ENCODE measurements at regions not wholly inside any gene's neighbourhood (a gene's known extent, or its start where the extent isn't known, plus 50 kb on each side); places are given as distances from the start of the nearest gene placed in this dataset.
A peak's percentile ranks its signal among the peaks of the same experiment; 100 is the strongest.

DNA sequence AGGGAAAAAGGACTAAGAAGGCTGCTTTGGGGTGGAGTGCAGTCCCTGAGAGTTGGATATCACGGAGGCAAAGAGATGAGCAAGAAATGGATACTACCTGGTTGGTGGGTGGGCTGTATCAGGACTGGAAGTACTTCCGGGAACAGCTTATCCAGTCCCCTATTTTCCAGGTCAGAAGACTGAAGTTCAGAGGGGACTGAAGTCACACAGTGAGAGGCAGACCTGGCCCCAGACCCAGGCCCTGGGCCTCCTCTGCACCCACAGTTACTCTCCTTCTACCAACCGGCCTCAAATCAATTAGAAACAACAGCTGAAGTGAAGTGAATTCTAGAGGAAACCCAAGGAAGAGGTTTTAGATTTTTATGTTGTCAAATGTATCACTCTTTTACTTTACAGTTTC is 93.6 kb upstream of the ALDH1B1 start:
- TF ChIP-seq, protein P1, sequence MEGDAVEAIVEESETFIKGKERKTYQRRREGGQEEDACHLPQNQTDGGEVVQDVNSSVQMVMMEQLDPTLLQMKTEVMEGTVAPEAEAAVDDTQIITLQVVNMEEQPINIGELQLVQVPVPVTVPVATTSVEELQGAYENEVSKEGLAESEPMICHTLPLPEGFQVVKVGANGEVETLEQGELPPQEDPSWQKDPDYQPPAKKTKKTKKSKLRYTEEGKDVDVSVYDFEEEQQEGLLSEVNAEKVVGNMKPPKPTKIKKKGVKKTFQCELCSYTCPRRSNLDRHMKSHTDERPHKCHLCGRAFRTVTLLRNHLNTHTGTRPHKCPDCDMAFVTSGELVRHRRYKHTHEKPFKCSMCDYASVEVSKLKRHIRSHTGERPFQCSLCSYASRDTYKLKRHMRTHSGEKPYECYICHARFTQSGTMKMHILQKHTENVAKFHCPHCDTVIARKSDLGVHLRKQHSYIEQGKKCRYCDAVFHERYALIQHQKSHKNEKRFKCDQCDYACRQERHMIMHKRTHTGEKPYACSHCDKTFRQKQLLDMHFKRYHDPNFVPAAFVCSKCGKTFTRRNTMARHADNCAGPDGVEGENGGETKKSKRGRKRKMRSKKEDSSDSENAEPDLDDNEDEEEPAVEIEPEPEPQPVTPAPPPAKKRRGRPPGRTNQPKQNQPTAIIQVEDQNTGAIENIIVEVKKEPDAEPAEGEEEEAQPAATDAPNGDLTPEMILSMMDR (IDR thresholded peaks at IDR 0.05; ENCODE audit: poor library complexity): no peak
- TF ChIP-seq EZH2phosphoT487 (IDR thresholded peaks at IDR 0.05; ENCODE audit: low read depth, severe bottlenecking, unreplicated experiment) (no peak), EZH2 (IDR thresholded peaks at IDR 0.05; ENCODE audit: borderline replicate concordance) (no peak)
- Histone ChIP-seq H3K9me3 (ENCODE audit: low read depth) (no peaks in the 10 kb centered on the region), H3K27me3 (no peaks in the 10 kb centered on the region), H3K4me1 (ENCODE audit: insufficient read depth) (no peaks in the 10 kb centered on the region), H3K36me3 (replicated peaks; ENCODE audit: insufficient read depth, low read depth) (no peaks in the 10 kb centered on the region), H2AFZ (no peak overlapping the region), H4K20me1 (ENCODE audit: insufficient read depth, poor library complexity, severe bottlenecking) (no peaks in the 10 kb centered on the region), H3K4me2 (no peak overlapping the region), H3K9me2 (replicated peaks; ENCODE audit: insufficient read depth) (no peaks in the 10 kb centered on the region), H3K79me2 (no peaks in the 10 kb centered on the region), H3K27ac (no peak overlapping the region), H3K4me3 (no peak overlapping the region)
- DNase-seq (ENCODE audit: low spot score): no peak
- WGBS (ENCODE audit: low lambda C conversion rate, missing lambda C conversion rate): 91% methylated on average over 3 of the region's 3 CpGs

DNA sequence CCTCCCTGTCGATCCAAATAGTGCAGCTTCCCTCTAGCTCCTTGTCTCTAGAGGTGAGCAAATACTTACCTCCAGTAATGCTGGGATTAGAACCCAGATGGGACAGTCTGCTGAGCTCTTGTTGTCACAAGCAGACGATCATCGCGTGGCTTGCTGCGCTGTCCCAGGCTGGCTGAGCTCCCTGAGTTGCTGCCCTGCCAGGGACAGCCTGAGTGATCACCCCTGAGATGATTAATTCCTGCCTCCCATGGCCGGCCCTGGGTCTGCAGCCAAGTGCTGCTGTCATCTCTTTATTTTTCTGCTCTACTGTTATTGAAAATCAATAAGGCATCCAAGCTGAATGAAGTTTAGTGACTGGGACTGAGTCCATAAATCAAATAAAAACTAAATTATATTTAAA is 94.0 kb upstream of the ALDH1B1 start:
- Histone ChIP-seq H3K9me3 (ENCODE audit: low read depth) (no peaks in the 10 kb centered on the region), H3K79me2 (no peaks in the 10 kb centered on the region), H2AFZ (no peak overlapping the region), H3K36me3 (replicated peaks; ENCODE audit: insufficient read depth, low read depth) (no peaks in the 10 kb centered on the region), H3K27ac (no peak overlapping the region), H4K20me1 (ENCODE audit: insufficient read depth, poor library complexity, severe bottlenecking) (no peaks in the 10 kb centered on the region), H3K4me2 (no peak overlapping the region), H3K4me3 (no peak overlapping the region), H3K9me2 (replicated peaks; ENCODE audit: insufficient read depth) (no peaks in the 10 kb centered on the region), H3K27me3 (no peaks in the 10 kb centered on the region), H3K4me1 (ENCODE audit: insufficient read depth) (no peaks in the 10 kb centered on the region)
- DNase-seq (ENCODE audit: low spot score): no peak
- 70% methylated on average over 6 of the region's 6 CpGs for WGBS (ENCODE audit: low lambda C conversion rate, missing lambda C conversion rate)
- TF ChIP-seq, protein P1 (IDR thresholded peaks at IDR 0.05; ENCODE audit: poor library complexity): no peak
- TF ChIP-seq EZH2 (IDR thresholded peaks at IDR 0.05; ENCODE audit: borderline replicate concordance): no peak

DNA sequence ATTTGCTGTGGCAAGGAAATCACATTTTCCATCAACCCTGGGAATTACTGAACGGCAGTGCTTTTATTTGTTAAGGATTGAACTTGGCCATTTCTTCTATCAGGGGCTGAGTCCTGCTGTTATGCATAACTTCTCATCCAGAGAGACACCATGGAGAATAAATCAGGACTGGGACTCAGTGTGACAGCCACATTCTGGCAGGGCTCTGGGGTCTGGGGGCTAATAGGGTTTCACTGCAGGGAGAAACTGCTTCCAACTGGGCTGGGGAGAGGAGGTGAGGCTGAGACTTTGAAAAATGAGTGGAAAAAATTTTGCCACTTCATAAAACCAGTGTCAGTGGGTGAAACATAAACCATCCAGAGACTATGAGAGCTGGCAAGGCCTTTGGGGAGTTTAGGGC is 95.7 kb upstream of the ALDH1B1 start:
- H3K27ac ChIP-seq: no peak overlapping the region
- H3K79me2 ChIP-seq: no peaks in the 10 kb centered on the region
- H3K4me1 ChIP-seq (ENCODE audit: insufficient read depth): no peaks in the 10 kb centered on the region
- 5% methylated on average over 1 of the region's 1 CpG for WGBS (ENCODE audit: low lambda C conversion rate, missing lambda C conversion rate)
- no peak for DNase-seq (ENCODE audit: low spot score)
- H3K27me3 ChIP-seq: no peaks in the 10 kb centered on the region
- H3K36me3 ChIP-seq (replicated peaks; ENCODE audit: insufficient read depth, low read depth): no peaks in the 10 kb centered on the region
- TF ChIP-seq, protein P1 (IDR thresholded peaks at IDR 0.05; ENCODE audit: poor library complexity): no peak
- TF ChIP-seq EZH2phosphoT487 (IDR thresholded peaks at IDR 0.05; ENCODE audit: low read depth, severe bottlenecking, unreplicated experiment): no peak
- H3K9me3 ChIP-seq (ENCODE audit: low read depth): no peaks in the 10 kb centered on the region
- no peaks in the 10 kb centered on the region for H4K20me1 ChIP-seq (ENCODE audit: insufficient read depth, poor library complexity, severe bottlenecking)
- peak overlapping the region; percentile 21 for H3K4me2 ChIP-seq
- H2AFZ ChIP-seq: no peak overlapping the region
- no peaks in the 10 kb centered on the region for H3K9me2 ChIP-seq (replicated peaks; ENCODE audit: insufficient read depth)
- no peak overlapping the region for H3K4me3 ChIP-seq

DNA sequence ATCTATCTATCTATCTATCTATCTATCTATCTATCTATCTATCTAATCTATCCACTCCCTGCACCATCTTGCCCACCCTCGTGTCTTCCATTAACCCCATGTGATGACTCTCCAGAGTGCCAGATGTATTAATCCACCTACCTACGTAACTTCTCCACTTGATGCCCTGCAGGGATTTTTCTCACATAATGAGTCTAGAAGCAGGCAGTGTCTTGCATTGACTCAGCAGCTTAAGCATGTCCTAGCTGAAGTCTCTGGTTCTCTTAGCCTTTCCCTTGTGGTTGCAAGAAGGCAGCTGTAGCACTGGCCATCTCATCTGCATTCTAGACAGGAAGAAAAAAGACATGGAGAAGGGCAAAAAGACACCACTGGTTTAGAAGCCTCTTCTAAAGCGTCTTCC is 96.7 kb upstream of the ALDH1B1 start:
- 75% methylated on average over 3 of the region's 3 CpGs for WGBS (ENCODE audit: low lambda C conversion rate, missing lambda C conversion rate)
- no peak overlapping the region for H3K4me2 ChIP-seq
- H3K9me2 ChIP-seq (replicated peaks; ENCODE audit: insufficient read depth): no peaks in the 10 kb centered on the region
- no peaks in the 10 kb centered on the region for H3K27me3 ChIP-seq
- no peak overlapping the region for H3K27ac ChIP-seq
- H3K9me3 ChIP-seq (ENCODE audit: low read depth): no peaks in the 10 kb centered on the region
- H3K79me2 ChIP-seq: no peaks in the 10 kb centered on the region
- no peaks in the 10 kb centered on the region for H3K4me1 ChIP-seq (ENCODE audit: insufficient read depth)
- DNase-seq (ENCODE audit: low spot score): no peak
- no peak overlapping the region for H3K4me3 ChIP-seq
- H4K20me1 ChIP-seq (ENCODE audit: insufficient read depth, poor library complexity, severe bottlenecking): no peaks in the 10 kb centered on the region
- H3K36me3 ChIP-seq (replicated peaks; ENCODE audit: insufficient read depth, low read depth): no peaks in the 10 kb centered on the region
- H2AFZ ChIP-seq: no peak overlapping the region
- TF ChIP-seq EZH2phosphoT487 (IDR thresholded peaks at IDR 0.05; ENCODE audit: low read depth, severe bottlenecking, unreplicated experiment) (no peak), EZH2 (IDR thresholded peaks at IDR 0.05; ENCODE audit: borderline replicate concordance) (no peak)
- TF ChIP-seq, protein P1 (IDR thresholded peaks at IDR 0.05; ENCODE audit: poor library complexity): no peak
